Ovary (tissue), 3 donors: ENCODE measurements at regions not wholly inside any gene's neighbourhood (a gene's known extent, or its start where the extent isn't known, plus 50 kb on each side); places are given as distances from the start of the nearest gene placed in this dataset.

Experiments
- CTCF ChIP-seq, 3 donors: fragments of 450-650 bp in 2 of 3; fragments of 200-600 bp in 1 of 3; IDR thresholded peaks; one replicate each; pipeline versions ENCODE4 v1.5.1 to v1.8.0; 2016 to 2022; ENCODE audit warnings: antibody characterized with exemption in 3 of 3, mild to moderate bottlenecking in 1 of 3
- POLR2A ChIP-seq: fragments of 450-650 bp; IDR thresholded peaks from one replicate; pipeline ENCODE4 v1.6.1; 2017; ENCODE audit warnings: antibody characterized with exemption, mild to moderate bottlenecking, moderate library complexity
- donor health status: DM: no; HTN: no; CAD: no.

GRCh38 chr10:47205192-47205591 is 94.8 kb upstream of the GDF10 start:
- TF ChIP-seq POLR2A (no peak), CTCF (IDR thresholded peaks at IDR 0.05) (no peak)
